Right hindlimb (tissue), 1 donor: ENCODE measurements at regions not wholly inside any gene's neighbourhood (a gene's known extent, or its start where the extent isn't known, plus 50 kb on each side); places are given as distances from the start of the nearest gene placed in this dataset.

Experiments used
- DNase-seq: peaks from one replicate; pipeline ENCODE4 v3.0.0-alpha.2; 2018

DNA sequence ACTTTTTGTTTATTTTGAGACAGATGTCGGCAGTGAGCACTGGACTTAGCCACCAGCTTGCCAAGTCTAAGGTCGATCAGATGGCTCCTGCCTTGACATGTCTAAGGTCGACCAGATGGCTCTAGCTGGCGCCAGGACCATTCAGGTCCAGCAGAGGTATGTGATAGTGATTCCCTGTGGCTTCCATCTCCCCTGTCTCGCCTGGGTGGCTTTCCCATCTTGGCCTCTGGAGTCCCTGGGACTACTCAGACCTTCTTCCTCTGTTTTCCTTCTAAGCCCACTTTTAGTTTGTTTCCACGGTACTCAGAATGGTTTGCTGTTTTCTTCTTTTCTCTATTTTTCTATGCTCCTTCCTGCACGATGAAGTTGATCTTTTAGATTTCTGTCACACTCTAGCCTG lies 1435.7 kb downstream of the UQCRFS1 start:
- no peak for DNase-seq

DNA sequence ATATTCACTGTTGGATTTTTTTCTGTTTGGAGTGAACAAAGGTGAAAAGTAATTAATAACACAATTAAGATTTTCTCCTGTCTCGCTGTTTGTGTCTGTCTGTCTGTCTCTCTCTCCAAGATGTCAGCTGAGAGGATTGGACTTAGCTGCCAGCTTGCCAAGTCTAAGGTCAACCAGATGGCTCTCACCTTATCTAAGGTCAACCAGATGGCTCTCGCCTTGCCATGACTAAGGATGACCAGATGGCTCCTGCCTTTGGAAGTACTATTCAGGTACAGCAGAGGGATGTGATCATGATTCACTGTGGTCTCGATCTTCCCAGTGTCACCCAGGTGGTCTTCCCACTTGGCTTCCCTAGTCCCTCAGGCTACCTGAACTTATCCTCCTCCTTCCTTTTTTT lies 1436.4 kb downstream of the UQCRFS1 start:
- no peak for DNase-seq

DNA sequence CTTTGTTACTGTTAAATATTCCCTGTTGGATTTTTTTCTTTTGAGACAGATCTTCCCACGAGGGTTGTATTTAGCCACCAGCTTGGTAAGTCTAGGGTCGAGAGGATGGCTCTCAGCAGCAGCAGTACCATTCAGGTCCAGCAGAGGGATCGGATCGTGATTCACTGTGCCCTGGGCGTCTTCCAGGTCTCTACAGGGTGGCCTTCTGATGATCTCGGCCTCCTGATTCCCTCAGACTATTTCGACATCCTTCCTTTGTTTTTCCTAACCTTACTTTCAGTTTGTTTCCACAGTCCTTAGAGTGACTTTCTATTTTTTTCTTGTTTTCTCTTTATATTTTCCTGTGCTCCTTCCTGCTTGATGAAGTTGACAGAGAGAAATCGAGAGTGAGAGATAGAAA lies 1436.9 kb downstream of the UQCRFS1 start:
- no peak for DNase-seq

DNA sequence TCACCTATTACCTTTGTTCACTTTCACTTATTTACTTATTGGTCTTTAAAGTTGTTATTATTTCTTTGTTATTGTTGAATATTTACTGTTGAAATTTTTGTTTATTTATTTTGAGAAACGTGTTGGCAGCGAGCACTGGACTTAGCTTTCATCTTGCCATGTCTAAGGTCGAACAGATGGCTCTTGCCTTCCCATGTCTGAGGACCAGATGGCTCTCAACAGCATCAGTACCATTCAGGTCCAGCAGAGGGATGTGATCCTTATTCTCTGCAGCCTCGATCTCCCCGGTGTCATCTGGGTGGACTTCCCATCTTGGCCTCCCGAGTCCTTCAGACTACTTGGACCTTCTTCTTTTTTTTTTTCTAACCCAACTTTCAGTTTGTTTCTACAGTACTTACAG lies 1437.6 kb downstream of the UQCRFS1 start:
- no peak for DNase-seq

DNA sequence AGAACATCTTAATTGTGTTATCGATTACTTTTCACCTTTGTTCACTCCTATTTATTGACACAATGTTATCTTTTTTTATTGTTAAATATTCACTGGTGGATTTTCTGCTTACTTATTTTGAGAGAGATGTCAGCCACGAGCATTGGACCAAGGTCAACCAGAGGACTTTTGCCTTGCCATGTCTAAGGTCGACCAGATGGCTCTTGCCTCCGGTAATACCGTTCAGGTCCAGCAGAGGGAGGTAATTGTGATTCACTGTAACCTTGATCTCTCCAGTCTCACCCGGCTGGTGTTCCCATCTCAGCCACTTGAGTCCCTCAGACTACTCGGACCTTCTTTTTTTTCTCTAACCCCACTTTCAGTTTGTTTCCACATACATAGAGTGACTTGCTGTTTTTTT lies 1438.1 kb downstream of the UQCRFS1 start:
- DNase-seq, result no peak

DNA sequence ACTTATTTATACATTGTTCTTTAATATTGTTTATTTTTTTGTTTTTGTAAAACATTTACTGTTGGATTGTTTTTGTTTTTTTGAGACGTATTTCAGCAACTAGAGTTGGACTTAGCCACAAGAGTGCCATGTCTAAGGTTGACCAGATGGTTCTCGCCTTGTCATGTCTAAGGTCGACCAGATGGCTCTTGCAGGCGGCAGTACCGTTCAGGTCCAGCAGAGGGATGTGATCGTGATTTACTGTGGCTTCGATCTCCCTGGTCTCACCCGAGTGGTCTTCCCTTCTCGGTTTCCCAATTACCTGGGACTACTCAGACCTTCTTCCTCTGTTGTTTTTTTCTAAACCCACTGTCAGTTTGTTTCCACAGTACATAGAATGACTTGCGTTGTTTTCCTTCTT lies 1438.6 kb downstream of the UQCRFS1 start:
- DNase-seq, result no peak

DNA sequence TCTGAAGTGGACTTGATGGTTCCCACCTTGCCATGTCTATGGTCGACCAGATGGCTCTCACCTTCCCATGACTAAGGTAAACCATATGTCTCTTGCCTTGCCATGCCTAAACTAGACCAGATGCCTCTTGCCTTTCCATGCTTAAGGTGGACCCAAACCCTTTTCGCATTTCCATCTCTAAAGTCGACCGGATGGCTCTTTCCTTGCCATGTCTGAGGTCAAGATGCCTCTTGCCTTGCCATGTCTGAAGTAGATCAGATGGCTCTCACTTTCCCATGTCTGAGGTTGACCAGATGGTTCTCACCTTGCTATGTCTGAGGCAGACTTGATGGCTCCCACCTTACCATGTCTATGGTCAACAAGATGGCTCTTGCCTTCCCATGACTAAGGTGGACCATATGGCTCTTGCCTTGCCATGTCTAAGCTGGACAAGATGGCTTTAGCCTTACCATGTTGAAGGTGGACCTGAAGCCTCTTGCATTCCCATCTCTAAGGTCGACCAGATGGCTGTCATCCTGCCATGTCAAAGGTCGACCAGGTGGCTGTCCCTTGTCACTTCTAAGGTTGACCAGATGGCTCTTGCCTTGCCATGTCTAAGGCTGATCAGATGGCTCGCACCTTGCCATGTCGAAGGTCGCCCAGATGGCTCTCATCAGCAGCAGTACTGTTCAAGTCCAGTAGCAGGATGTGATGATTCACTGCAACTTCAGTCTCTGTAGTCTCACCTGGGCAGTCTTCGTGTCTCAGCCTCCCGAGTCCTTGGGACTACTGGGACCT lies 1439.4 kb downstream of the UQCRFS1 start:
- no peak for DNase-seq

DNA sequence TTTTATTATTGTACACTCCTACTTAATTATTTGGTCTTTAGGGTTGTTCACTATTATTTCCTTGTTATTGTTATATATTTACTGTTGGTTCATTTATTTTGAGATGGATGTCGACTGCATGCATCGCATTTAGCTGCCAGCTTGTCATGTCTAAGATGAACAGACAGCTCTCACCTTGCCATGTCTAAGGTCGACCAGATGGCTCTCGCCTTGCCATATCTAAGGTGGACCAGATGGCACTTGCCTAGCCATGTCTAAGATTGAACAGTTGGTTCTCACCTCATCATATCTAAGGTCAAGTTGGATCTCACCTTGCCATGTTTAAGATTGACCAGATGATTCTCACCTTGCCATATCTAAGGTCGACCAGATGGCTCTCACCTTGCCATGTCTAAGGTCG lies 1440.9 kb downstream of the UQCRFS1 start:
- DNase-seq, result no peak

DNA sequence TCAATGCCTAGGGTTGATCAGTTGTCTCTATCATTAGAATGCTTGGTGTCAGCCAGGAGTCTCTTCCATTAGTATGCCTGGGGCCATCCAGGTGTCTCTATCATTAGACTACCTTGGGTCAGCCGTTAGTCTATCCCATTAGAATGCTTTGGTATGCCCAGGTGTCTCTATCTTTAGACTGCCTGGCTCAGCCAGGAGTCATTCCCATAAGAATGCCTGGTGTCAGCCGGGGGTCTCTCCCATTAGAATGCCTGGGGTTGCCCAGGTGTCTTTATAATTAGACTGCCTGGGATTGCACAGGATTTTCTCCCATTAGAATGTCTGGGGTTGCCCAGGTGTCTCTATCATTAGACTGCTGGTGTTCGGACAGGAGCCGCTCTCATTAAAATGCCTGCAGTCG lies 1442.9 kb downstream of the UQCRFS1 start:
- no peak for DNase-seq

DNA sequence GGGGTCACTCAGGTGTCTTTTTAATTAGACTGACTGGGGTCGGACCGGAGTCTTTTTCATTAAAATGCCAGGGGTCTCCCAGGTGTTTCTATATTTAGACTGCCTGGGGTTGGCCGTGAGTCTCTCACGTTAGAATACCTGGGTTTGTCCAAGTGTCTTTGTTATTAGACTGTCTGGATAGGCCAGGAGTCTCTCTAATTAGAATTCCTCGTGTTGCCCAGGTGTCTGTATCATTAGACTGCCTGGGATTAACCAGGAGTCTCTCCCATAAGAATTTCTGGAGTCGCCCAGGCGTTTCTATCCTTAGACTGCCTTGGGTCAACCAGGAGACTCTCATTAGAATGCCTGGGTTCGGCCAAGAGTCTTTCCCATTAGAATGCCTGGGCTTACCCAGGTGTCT lies 1445.7 kb downstream of the UQCRFS1 start:
- DNase-seq, result no peak

DNA sequence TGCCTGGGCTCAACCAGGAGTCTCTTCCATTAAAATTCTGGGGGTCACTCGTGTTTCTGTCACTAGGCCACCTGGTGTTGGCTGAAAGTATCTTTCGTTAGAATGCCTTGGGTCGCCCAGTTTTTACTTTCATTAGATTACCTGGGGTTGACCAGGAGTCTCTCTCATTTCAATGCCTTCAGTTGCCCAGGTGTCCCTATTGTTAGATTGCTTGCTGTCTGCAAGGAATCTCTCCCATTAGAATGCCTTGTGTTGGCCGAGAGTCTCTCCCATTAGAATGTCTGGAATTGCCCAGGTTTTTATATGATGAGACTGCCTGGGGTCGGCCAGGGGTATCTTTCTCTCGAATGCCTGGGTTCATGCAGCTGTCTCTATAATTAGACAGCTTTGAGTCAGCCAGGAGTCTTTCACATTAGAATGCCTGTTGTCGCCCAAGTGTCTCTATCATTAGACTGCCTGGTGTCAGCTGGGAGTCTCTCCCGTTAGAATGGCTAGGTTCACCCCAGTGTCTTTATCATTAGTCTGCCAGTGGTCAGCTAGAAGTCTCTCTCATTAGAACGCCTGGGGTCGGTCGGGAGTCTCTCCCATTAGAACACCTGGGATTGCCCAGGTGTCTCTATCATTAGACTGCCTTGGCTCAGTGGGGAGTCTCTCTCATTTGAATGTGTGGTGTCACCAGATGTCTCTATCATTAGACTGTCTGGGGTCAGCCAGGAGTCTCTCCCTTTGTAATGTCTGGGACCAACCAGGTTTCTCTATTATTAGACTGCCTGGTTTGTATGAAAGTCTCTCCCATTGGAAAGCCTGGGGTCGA lies 1446.8 kb downstream of the UQCRFS1 start:
- DNase-seq, result no peak

DNA sequence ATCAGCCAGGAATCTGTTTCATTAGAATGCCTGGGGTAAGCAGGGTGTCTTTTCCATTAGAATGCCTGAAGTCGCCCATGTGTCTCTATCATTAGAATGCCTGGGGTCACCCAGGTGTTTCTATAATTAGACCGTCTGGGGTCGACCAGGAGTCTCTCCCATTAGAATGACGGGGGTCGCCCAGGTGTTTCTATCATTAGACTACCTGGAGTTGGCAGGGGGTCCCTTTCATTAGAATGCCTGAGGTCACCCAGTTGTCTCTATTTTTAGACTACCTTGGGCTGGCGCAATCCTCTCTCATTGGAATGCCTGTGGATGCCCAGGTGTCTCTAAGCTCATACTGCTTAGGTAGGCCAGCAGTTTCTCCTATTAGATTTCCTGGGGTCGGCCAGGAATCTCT lies 1447.6 kb downstream of the UQCRFS1 start:
- DNase-seq, result no peak

DNA sequence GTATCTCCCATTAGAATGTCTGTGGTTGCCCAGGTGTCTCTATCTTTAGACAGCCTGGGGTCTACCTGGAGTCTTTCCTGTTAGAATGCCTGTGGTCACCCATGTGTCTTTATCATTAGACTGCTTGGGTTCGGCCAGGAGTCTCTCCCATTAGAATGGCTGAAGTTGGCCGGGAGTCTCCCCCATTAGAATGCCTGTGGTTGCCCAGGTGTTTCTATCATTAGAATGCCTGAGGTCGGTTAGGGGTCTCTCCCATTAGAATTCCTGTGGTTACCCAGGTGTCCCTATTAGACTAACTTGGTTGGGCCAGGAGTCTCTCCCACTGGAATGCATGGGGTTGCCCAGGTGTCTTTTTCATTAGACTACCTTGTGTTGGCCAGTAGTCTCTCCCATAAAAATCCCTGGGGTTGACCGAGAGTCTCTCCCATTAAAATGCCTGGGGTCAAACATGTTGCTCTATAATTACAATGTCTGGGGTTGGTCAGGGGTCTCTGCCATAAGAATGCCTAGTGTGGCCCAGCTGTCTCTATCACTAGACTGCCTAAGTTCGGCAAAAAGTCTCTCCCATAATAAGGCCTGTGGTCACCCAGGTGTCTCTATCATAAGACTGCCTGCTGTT lies 1448.7 kb downstream of the UQCRFS1 start:
- DNase-seq, result no peak

DNA sequence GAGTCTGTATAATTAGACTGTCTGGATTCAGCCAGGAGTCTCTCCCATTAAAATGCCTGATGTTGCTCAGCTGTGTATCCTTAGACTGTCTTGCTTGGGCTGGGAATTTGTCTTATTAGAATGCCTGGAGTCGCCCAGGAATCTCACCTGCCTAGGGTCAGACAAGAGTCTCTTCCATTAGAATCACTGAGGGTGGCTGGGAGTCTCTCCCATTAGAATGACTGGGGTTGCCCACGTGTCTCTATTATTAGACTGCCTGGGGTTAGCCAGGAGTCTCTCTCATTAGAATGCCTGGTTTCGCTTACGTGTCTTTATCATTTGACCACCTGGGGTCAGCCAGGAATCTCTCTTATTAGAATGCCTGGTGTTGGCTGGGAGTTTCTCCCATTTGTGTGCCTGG lies 1450.0 kb downstream of the UQCRFS1 start:
- no peak for DNase-seq

DNA sequence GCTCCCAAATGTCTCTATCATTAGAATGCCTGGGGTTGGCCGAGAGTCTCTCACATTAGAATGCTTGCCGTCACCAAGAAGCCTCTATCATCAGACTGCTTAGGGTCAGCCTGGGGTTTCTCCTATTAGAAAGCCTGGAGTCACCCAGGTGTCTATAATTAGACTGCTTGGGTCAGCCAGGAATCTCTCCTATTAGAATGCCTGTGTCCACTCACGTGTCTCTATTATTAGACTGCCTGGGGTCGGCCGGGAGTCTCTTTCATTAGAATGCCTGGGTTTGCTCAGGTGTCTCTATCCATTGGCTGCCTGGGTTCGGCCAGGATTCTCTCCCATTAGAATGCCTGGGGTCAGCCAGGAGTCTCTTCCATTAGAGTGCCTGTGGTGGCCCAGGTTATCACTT lies 1453.1 kb downstream of the UQCRFS1 start:
- no peak for DNase-seq

DNA sequence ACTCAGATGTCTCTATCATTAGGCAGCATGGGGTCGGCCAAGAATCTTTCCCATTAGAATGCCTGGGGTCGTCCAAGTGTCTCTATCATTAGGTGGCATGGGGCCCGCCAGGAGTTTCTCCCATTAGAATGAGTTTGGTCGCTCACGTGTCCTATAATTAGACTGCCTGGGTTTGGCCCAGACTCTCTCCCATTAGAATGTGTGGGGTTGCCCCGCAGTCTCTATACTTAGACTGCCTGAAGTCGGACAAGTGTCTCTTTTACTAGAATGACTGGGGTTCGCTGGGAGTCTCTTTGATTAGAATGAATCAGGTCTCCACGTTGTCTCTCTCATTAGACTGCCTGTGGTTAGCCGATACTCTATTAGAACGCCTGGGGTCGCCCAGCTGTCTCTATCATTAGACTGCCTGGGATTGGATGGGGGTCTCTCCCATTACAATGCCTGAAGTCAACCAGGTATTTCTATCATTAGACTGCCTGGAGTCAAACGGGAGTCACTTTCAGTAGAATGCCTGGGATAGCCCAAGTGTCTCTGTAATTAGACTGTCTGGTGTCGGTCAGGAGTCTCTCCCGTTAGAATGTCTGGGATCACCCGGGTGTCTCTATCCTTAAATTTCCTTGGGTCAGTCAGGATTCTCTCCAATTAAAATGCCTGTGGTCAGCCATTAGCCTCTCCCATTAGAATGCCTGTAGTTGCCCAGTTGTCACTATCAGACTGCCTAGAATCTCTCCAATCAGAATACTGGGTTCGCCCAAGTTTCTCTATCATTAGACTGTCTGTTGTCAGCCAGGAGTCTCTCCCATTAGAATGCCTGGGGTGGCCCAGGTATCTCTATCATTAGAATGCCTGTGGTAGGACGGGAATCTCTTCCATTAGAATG lies 1454.1 kb downstream of the UQCRFS1 start:
- DNase-seq, result no peak

DNA sequence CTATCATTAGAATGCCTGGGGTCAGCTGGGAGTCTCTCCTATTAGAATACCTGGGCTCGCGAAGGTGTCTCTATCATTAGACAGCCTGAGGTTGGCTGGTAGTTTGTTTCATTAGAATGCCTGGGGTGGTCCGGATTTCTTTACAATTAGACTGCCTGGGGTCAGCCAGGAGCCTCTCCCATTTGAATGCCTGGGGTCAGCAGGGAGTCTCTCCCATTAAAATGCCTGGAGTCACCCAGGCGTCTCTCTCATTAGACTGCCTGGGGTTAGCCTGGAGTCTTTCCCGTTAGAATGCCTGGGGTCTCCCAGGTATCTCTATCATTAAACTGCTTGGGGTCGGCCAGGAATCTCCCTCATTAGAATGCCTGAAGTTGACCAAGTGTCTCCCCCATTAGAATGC lies 1458.3 kb downstream of the UQCRFS1 start:
- no peak for DNase-seq

DNA sequence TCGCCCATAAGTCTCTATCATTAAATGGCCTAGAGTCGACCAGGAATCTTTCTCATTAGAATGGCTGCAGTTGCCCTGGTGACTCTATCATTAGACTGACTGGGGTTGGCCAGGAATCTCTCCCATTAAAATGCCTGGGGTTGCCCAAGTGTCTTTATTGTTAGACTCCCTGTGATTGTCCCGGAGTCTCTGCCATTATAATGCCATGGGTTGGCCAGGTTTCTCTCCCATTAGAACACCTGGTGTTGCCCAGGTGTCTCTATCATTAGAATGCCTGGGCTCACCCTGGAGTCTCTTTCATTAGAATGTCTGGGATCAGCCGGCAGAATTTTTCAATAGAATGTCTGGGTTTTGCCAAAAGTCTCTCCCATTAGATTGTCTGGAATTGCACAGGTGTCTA lies 1459.3 kb downstream of the UQCRFS1 start:
- DNase-seq, result no peak

DNA sequence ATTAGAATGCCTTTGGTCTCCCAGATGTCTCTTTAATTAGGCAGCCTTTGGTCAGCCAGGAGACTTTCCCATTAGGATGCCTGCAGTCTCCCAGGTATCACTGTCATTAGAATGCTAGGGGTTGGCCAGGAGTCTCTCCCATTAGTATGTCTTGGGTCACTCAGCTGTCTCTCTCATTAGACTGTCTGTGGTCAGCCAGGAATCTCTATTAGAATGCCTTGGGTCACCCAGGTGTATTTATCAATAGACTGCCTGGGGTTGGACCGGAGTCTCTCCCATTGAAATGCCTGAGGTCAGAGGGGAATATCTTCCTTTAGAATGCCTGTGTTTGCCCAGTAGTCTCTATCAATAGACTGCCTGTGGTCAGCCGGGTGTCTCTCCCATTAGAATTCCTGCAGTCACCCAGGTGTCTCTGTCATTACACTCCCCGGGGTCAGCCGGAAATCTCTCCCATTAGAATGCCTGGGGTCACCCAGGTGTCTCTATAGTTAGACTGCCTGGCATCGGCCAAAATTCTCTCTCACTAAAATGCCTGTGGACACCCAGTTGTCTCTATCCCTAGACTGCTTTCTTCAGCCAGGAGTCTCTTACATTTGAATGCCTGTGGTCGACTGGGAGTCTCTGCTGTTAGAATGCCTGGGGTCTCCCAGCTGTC lies 1460.3 kb downstream of the UQCRFS1 start:
- no peak for DNase-seq

DNA sequence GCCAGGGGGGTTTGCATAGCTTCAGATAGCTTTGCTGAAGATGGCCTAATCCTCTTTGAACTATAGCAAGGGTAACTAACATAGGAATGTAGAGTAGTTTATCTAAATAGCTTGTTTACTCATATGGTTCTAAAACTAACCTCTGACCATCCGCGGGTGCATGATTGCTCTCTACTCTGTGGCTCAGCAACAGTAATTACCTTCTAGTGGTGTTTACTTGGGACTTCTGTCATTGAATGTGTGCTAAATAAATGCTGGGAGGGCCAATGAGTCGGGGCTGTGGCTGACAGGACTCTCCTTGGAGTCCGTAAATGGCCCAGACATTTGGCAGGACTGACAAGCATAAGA lies 1461.9 kb downstream of the UQCRFS1 start:
- DNase-seq, result no peak

DNA sequence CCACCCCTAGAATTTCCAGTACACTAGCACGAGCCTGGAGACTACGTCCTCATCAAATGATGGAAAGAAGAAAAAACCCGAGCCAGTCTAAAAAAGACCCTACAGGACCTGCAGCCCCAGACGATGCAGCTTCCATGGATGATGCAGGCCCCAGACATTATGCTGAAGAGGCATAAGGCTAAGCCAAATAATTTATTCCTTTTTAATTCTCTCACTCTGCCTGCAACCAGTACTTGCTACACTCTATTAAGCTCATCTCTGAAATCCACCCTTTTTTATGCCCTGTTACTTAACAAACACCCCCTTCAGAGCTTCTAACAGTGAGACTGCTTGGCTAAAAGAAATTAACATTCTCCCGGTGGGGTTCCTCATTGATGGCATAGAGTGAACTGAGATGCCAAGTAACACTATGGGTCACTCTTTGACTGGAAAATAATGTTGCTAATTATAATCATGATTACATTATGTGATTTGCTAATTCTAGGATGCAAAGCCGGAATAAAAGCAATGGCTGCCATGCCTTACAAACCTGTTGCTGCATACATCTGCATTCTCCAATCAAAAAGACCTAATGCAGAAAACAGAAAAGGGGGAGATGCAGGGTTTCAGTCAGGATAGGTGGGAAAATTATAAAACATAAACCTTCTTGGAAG lies 1462.4 kb downstream of the UQCRFS1 start:
- no peak for DNase-seq

DNA sequence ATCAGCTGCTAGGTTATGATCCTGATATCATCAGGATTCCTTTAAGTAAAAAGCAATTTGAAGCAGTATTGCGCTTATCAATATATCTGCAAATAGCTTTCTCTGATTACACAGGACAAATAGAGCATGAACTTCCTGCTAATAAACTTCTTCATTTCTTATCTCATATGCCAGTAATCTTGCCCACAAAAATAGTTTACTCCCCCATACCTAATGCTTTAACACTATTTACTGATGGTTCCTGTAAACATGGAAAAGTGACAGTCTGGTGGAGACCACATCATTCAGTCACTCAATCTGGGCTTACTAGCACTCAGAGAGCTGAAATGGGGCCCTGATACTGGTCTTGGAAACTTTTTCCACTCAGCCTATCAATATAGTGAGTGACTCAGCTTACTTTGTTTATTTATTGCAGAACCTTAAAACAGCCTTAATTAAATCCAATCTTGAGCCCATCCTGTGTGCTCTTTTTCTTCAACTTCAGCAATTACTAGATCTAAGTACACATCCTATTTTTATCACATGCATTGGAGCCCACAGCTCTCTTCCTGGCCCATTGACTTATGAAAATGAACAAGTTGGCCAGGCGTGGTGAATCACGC lies 1464.3 kb downstream of the UQCRFS1 start:
- no peak for DNase-seq
